ENCODE measurements at regions not wholly inside any gene's neighbourhood (a gene's known extent, or its start where the extent isn't known, plus 50 kb on each side); places are given as distances from the start of the nearest gene placed in this dataset.

DNA sequence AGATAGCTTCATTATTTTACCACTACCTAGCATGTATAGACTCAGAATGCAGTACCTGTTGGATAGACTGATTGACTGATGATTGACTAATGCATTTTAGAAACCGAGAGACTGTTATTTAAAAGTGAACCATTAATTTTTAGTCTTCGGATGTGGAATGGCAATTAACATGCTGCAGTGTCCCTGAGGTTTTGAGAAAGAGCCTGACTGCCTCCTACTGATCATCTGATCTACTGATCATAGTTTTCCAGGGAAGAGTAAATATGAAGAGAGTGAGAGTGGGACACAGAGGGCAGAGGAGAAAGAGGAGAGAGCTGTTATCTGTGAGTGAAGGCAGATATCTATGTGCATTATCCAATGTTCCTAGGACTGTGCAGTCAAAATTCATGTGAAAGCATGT lies 764.7 kb downstream of the TRIML1 start:
- H3K27me3 Mint-ChIP-seq, result no peaks in the 10 kb centered on the region
- DNase-seq, result no peak
- ChIA-PET POLR2A (no interaction called here), CTCF (no interaction called here)
- no peaks in the 10 kb centered on the region for H3K4me1 Mint-ChIP-seq
- no peak overlapping the region for H3K4me3 Mint-ChIP-seq
- H3K36me3 Mint-ChIP-seq, result peaks cover 0 to 5% (median 0%) of the 10 kb centered on the region in 5 donors
- no peak overlapping the region for H3K27ac ChIP-seq (ENCODE audit: low read depth, low read length)
- no peaks in the 10 kb centered on the region for H3K27me3 ChIP-seq (ENCODE audit: control insufficient read depth in 2 of 2, insufficient read depth in 2 of 2, low read length in 2 of 2)
- no peak overlapping the region for H3K4me3 ChIP-seq (ENCODE audit: low read length)
- no peak for ATAC-seq
- intact Hi-C loops (cut with micrococcal nuclease), result no loop called here
- no peaks in the 10 kb centered on the region for H3K36me3 ChIP-seq (ENCODE audit: control insufficient read depth in 2 of 3, insufficient read depth in 3 of 3, low read length in 3 of 3)
- no peaks in the 10 kb centered on the region for H3K9me3 ChIP-seq (ENCODE audit: control insufficient read depth in 2 of 3, low read length in 3 of 3)
- H3K4me1 ChIP-seq (ENCODE audit: control insufficient read depth in 2 of 2, insufficient read depth in 2 of 2, low read length in 2 of 2), result no peaks in the 10 kb centered on the region
- peaks cover 2 to 25% (median 9%) of the 10 kb centered on the region in 11 donors for H3K9me3 Mint-ChIP-seq
- H3K27ac Mint-ChIP-seq, result no peak overlapping the region

DNA sequence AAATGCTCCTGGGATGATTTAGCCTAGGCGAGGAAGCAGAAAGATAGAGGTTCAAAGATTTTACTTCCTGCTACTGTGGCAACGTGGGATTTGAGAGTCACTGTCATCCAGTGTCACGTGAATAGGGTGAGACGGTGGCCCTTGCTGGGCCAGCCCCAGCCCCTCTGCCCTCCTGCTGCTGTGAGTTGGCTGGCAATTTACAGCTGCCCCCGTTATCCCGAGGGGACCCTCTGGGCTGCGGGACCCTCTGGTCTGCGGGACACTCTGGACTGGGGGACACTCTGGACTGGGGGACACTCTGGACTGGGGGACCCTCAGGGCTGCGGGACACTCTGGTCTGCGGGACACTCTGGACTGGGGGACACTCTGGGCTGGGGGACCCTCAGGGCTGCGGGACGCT lies 765.4 kb downstream of the TRIML1 start:
- no peak overlapping the region for H3K27ac Mint-ChIP-seq
- peaks cover 2 to 20% (median 9%) of the 10 kb centered on the region in 11 donors for H3K9me3 Mint-ChIP-seq
- no peak overlapping the region for H3K4me3 ChIP-seq (ENCODE audit: low read length)
- no peaks in the 10 kb centered on the region for H3K36me3 ChIP-seq (ENCODE audit: control insufficient read depth in 2 of 3, insufficient read depth in 3 of 3, low read length in 3 of 3)
- no peak overlapping the region for H3K27ac ChIP-seq (ENCODE audit: low read depth, low read length)
- no peak for ATAC-seq
- no peaks in the 10 kb centered on the region for H3K27me3 ChIP-seq (ENCODE audit: control insufficient read depth in 2 of 2, insufficient read depth in 2 of 2, low read length in 2 of 2)
- H3K9me3 ChIP-seq (ENCODE audit: control insufficient read depth in 2 of 3, low read length in 3 of 3), result no peaks in the 10 kb centered on the region
- H3K4me1 Mint-ChIP-seq, result no peaks in the 10 kb centered on the region
- no peak for DNase-seq
- POLR2A ChIA-PET, result no interaction called here
- intact Hi-C loops (cut with micrococcal nuclease), result no loop called here
- no peaks in the 10 kb centered on the region for H3K4me1 ChIP-seq (ENCODE audit: control insufficient read depth in 2 of 2, insufficient read depth in 2 of 2, low read length in 2 of 2)
- no peaks in the 10 kb centered on the region for H3K27me3 Mint-ChIP-seq
- H3K4me3 Mint-ChIP-seq, result no peak overlapping the region
- CTCF ChIA-PET, result no interaction called here
- H3K36me3 Mint-ChIP-seq, result peaks cover 0 to 5% (median 0%) of the 10 kb centered on the region in 5 donors

DNA sequence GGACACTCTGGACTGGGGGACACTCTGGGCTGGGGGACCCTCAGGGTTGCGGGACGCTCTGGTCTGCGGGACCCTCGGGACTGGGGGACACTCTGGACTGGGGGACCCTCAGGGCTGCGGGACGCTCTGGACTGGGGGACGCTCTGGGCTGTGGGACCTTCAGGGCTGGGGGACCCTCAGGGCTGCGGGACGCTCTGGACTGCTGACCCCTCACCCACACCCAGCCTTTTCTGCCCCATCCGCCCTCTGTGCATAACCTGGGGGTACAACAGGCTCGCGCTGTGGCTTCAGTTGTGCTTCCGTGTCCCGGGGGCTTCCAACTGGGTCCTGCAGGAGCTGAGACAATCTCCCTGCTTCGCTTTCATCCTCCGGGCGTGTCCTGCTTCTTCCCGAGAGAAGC lies 766.0 kb downstream of the TRIML1 start:
- ChIA-PET POLR2A (no interaction called here), CTCF (no interaction called here)
- Mint-ChIP-seq H3K27me3 (no peaks in the 10 kb centered on the region), H3K36me3 (peaks cover 0 to 5% (median 0%) of the 10 kb centered on the region in 5 donors), H3K27ac (no peak overlapping the region), H3K9me3 (peaks cover 1 to 23% (median 9%) of the 10 kb centered on the region in 11 donors), H3K4me1 (no peaks in the 10 kb centered on the region), H3K4me3 (no peak overlapping the region)
- DNase-seq (no peak), ATAC-seq (no peak)
- no peaks in the 10 kb centered on the region for H3K36me3 ChIP-seq (ENCODE audit: control insufficient read depth in 2 of 3, insufficient read depth in 3 of 3, low read length in 3 of 3)
- intact Hi-C loops (cut with micrococcal nuclease), result no loop called here
- no peaks in the 10 kb centered on the region for H3K9me3 ChIP-seq (ENCODE audit: control insufficient read depth in 2 of 3, low read length in 3 of 3)
- no peaks in the 10 kb centered on the region for H3K4me1 ChIP-seq (ENCODE audit: control insufficient read depth in 2 of 2, insufficient read depth in 2 of 2, low read length in 2 of 2)
- H3K4me3 ChIP-seq (ENCODE audit: low read length), result no peak overlapping the region
- no peak overlapping the region for H3K27ac ChIP-seq (ENCODE audit: low read depth, low read length)
- no peaks in the 10 kb centered on the region for H3K27me3 ChIP-seq (ENCODE audit: control insufficient read depth in 2 of 2, insufficient read depth in 2 of 2, low read length in 2 of 2)

DNA sequence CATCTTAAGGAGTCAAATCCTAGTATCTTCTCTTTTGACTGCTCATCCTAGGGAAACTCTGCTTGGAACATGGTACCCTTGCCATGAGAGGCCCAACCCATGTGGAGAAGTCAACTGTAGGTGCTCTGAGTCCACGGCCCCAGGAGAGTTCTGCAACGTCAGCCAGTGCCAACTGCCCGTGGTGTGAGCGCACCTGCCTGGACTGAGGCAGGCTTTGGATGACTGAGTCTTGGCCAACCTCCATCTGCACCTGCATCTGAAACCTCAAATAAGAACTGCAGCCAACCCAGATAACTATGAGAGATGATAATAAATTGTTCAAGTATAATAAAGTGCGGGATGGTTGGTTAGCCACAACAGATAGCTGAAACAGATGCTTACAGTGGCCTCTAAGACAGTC lies 772.0 kb downstream of the TRIML1 start:
- Mint-ChIP-seq H3K27me3 (no peaks in the 10 kb centered on the region), H3K4me1 (no peaks in the 10 kb centered on the region), H3K36me3 (no peaks in the 10 kb centered on the region), H3K27ac (no peak overlapping the region), H3K9me3 (peaks cover 2 to 33% (median 14%) of the 10 kb centered on the region in 11 donors), H3K4me3 (no peak overlapping the region)
- no peak overlapping the region for H3K27ac ChIP-seq (ENCODE audit: low read depth, low read length)
- no peaks in the 10 kb centered on the region for H3K27me3 ChIP-seq (ENCODE audit: control insufficient read depth in 2 of 2, insufficient read depth in 2 of 2, low read length in 2 of 2)
- ChIA-PET CTCF (no interaction called here), POLR2A (no interaction called here)
- H3K4me1 ChIP-seq (ENCODE audit: control insufficient read depth in 2 of 2, insufficient read depth in 2 of 2, low read length in 2 of 2), result no peaks in the 10 kb centered on the region
- H3K4me3 ChIP-seq (ENCODE audit: low read length), result no peak overlapping the region
- ATAC-seq (no peak), DNase-seq (no peak)
- H3K36me3 ChIP-seq (ENCODE audit: control insufficient read depth in 2 of 3, insufficient read depth in 3 of 3, low read length in 3 of 3), result no peaks in the 10 kb centered on the region
- no peaks in the 10 kb centered on the region for H3K9me3 ChIP-seq (ENCODE audit: control insufficient read depth in 2 of 3, low read length in 3 of 3)
- intact Hi-C loops (cut with micrococcal nuclease), result no loop called here

DNA sequence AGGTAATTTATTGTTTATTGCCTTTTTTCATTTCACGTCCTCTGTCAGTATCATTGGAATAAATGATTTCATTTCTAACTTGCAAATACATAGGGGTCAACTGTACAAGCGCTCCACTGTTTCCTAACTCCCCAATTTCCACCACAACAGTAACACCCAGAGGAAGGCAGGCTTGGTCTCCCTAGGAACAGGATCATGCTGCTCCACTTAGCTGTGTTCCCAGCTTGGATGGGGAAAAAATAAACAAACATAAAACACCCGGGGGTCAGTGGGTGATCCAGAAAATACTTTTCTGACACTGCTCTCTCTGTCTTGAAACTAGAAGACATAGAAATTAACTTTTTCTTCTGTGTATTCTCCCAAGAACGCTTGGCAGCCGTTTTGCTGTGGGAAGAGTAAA lies 772.5 kb downstream of the TRIML1 start:
- no peaks in the 10 kb centered on the region for H3K27me3 Mint-ChIP-seq
- H3K4me3 Mint-ChIP-seq, result no peak overlapping the region

DNA sequence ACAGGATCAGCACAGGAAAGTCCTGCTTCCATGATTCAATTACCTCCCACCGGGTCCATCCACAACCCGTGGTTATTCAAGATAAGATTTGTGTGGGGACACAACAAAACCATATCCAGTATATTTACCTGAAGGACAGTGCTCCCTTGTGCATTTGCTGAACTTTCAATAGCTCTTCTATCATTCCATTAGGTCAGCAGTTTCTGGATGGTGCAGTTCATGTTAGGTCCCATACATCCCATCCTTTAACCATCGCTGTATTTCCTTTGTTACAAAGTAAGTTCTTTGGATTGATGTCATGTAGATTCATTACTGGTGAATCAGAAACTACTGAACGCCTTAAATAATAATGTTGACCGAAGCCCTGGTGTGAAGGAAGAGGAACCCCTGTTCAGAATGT lies 775.9 kb downstream of the TRIML1 start:
- no peaks in the 10 kb centered on the region for H3K4me1 ChIP-seq (ENCODE audit: control insufficient read depth in 2 of 2, insufficient read depth in 2 of 2, low read length in 2 of 2)
- DNase-seq (no peak), ATAC-seq (no peak)
- Mint-ChIP-seq H3K27ac (no peak overlapping the region), H3K4me3 (no peak overlapping the region), H3K9me3 (peaks cover 2 to 42% (median 18%) of the 10 kb centered on the region in 11 donors), H3K36me3 (no peaks in the 10 kb centered on the region), H3K27me3 (no peaks in the 10 kb centered on the region), H3K4me1 (no peaks in the 10 kb centered on the region)
- no peak overlapping the region for H3K4me3 ChIP-seq (ENCODE audit: low read length)
- no peaks in the 10 kb centered on the region for H3K27me3 ChIP-seq (ENCODE audit: control insufficient read depth in 2 of 2, insufficient read depth in 2 of 2, low read length in 2 of 2)
- H3K9me3 ChIP-seq (ENCODE audit: control insufficient read depth in 2 of 3, low read length in 3 of 3), result no peaks in the 10 kb centered on the region
- intact Hi-C loops (cut with micrococcal nuclease), result no loop called here
- no peak overlapping the region for H3K27ac ChIP-seq (ENCODE audit: low read depth, low read length)
- CTCF ChIA-PET, result no interaction called here
- H3K36me3 ChIP-seq (ENCODE audit: control insufficient read depth in 2 of 3, insufficient read depth in 3 of 3, low read length in 3 of 3), result no peaks in the 10 kb centered on the region
- POLR2A ChIA-PET, result no interaction called here

More for the DNA sequence above, 772.5 kb downstream of the TRIML1 start:
- Histone ChIP-seq H3K27ac (ENCODE audit: low read depth, low read length) (no peak overlapping the region), H3K36me3 (ENCODE audit: control insufficient read depth in 2 of 3, insufficient read depth in 3 of 3, low read length in 3 of 3) (no peaks in the 10 kb centered on the region), H3K4me1 (ENCODE audit: control insufficient read depth in 2 of 2, insufficient read depth in 2 of 2, low read length in 2 of 2) (no peaks in the 10 kb centered on the region), H3K4me3 (ENCODE audit: low read length) (no peak overlapping the region), H3K27me3 (ENCODE audit: control insufficient read depth in 2 of 2, insufficient read depth in 2 of 2, low read length in 2 of 2) (no peaks in the 10 kb centered on the region), H3K9me3 (ENCODE audit: control insufficient read depth in 2 of 3, low read length in 3 of 3) (no peaks in the 10 kb centered on the region)
- intact Hi-C loops (cut with micrococcal nuclease), result no loop called here
- CTCF ChIA-PET, result no interaction called here
- Mint-ChIP-seq H3K27ac (no peak overlapping the region), H3K9me3 (peaks cover 2 to 31% (median 14%) of the 10 kb centered on the region in 11 donors), H3K4me1 (no peaks in the 10 kb centered on the region), H3K36me3 (no peaks in the 10 kb centered on the region)
- POLR2A ChIA-PET, result no interaction called here
- ATAC-seq, result no peak
- no peak for DNase-seq

DNA sequence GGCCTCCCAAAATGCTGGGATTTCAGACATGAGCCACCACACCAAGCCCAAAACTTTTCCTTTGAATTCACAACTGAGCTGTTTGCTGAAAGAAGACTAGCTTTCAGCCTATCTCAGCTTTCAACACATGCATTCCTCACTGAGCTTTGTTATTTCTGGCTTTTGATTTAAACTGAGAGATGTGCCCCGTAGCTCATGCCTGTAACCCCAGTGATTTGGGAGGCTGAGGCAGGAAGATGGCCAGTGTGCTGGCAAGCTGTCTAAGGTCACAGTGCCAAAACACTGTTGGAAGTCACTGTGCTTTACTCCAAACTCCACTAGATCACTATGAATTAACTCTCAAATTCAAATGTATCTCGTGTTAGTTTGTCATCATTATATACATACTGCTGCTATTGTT lies 779.5 kb downstream of the TRIML1 start:
- H3K9me3 Mint-ChIP-seq, result peaks cover 0 to 39% (median 17%) of the 10 kb centered on the region in 11 donors

More for the DNA sequence above, 779.5 kb downstream of the TRIML1 start:
- Histone ChIP-seq H3K36me3 (ENCODE audit: control insufficient read depth in 2 of 3, insufficient read depth in 3 of 3, low read length in 3 of 3) (no peaks in the 10 kb centered on the region), H3K4me3 (ENCODE audit: low read length) (no peak overlapping the region), H3K27me3 (ENCODE audit: control insufficient read depth in 2 of 2, insufficient read depth in 2 of 2, low read length in 2 of 2) (no peaks in the 10 kb centered on the region), H3K27ac (ENCODE audit: low read depth, low read length) (no peak overlapping the region), H3K4me1 (ENCODE audit: control insufficient read depth in 2 of 2, insufficient read depth in 2 of 2, low read length in 2 of 2) (no peaks in the 10 kb centered on the region), H3K9me3 (ENCODE audit: control insufficient read depth in 2 of 3, low read length in 3 of 3) (no peaks in the 10 kb centered on the region)
- intact Hi-C loops (cut with micrococcal nuclease), result no loop called here
- Mint-ChIP-seq H3K36me3 (no peaks in the 10 kb centered on the region), H3K4me1 (no peaks in the 10 kb centered on the region), H3K27me3 (no peaks in the 10 kb centered on the region), H3K4me3 (no peak overlapping the region), H3K27ac (no peak overlapping the region)
- DNase-seq, result no peak
- ChIA-PET POLR2A (no interaction called here), CTCF (no interaction called here)
- ATAC-seq, result no peak
